Neuron (in vitro differentiated cells): ENCODE measurements at regions not wholly inside any gene's neighbourhood (a gene's known extent, or its start where the extent isn't known, plus 50 kb on each side); places are given as distances from the start of the nearest gene placed in this dataset.
"Not testable (repeated sequence)": the region's sequence is repeated elsewhere in the genome, so short reads cannot be mapped to it uniquely, and the experiment has no call there.

Experiments used
- H2AFZ ChIP-seq: one replicate; pipeline ENCODE4 v1.6.1; 2013; ENCODE audit warnings: low read depth, mild to moderate bottlenecking, inconsistent platforms, low read length, moderate library complexity
- H3K27me3 ChIP-seq: one replicate; pipeline ENCODE4 v1.6.1; 2013; ENCODE audit warnings: low read length; ENCODE audit not compliant: insufficient read depth
- H3K36me3 ChIP-seq: one replicate; pipeline ENCODE4 v1.6.1; 2013; ENCODE audit warnings: low read length; ENCODE audit not compliant: insufficient read depth
- H3K4me1 ChIP-seq: one replicate; pipeline ENCODE4 v1.6.1; 2013; ENCODE audit warnings: low read length; ENCODE audit not compliant: insufficient read depth
- H3K4me3 ChIP-seq: 2 replicates; pipeline ENCODE4 v1.5.1; 2013; ENCODE audit warnings: mild to moderate bottlenecking, low read length, moderate library complexity
- H3K9me3 ChIP-seq: one replicate; pipeline ENCODE4 v1.6.1; 2013; ENCODE audit warnings: low read length

DNA sequence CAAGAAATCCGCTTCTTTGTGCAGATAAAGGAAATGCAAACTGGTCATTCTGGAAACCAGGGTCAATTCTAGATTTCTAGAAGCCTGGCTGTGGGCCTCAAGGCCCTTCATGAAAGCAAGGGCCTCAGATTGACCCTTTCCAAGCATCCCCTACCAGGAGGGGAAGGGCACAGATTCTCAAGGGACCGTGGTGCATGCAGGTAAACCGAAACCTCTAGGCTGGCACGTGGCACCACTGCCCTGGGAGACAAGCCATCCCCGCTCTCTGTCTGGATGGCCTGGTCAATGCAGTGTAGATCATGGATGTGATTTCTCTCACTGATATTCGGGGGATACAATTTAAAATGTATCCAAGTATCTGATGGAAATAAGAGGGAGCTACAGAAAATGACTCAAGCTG is 69.4 kb downstream of the TOMM20 start:
- Histone ChIP-seq H3K9me3 (peaks cover 3% of the 10 kb centered on the region), H3K4me1 (peaks cover 12% of the 10 kb centered on the region), H3K4me3 (no peak overlapping the region), H2AFZ (no peak overlapping the region), H3K27me3 (no peaks in the 10 kb centered on the region), H3K36me3 (no peaks in the 10 kb centered on the region)

DNA sequence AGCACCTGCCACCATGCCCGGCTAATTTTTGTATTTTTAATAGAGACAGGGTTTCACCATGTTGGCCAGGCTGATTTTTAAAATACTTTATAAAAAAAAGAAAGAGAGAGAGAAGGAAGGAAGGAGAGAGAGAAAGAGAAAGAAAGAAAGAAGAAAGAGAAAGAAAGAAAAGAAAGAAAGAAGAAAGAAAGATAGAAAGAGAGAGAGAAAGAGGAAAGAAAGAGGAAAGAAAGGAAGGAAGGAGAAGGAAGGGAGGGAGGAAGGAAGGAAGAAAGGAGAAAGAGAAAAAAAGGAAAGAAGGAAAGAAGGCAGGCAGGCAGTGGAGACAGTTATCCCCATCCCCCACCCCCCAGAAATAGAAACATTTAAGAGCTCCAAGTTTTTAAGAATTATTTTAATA is 69.9 kb downstream of the TOMM20 start:
- Histone ChIP-seq H3K36me3 (no peaks in the 10 kb centered on the region), H3K9me3 (peaks cover 3% of the 10 kb centered on the region), H3K4me3 (no peak overlapping the region), H3K4me1 (peaks cover 12% of the 10 kb centered on the region), H3K27me3 (no peaks in the 10 kb centered on the region), H2AFZ (no peak overlapping the region)

DNA sequence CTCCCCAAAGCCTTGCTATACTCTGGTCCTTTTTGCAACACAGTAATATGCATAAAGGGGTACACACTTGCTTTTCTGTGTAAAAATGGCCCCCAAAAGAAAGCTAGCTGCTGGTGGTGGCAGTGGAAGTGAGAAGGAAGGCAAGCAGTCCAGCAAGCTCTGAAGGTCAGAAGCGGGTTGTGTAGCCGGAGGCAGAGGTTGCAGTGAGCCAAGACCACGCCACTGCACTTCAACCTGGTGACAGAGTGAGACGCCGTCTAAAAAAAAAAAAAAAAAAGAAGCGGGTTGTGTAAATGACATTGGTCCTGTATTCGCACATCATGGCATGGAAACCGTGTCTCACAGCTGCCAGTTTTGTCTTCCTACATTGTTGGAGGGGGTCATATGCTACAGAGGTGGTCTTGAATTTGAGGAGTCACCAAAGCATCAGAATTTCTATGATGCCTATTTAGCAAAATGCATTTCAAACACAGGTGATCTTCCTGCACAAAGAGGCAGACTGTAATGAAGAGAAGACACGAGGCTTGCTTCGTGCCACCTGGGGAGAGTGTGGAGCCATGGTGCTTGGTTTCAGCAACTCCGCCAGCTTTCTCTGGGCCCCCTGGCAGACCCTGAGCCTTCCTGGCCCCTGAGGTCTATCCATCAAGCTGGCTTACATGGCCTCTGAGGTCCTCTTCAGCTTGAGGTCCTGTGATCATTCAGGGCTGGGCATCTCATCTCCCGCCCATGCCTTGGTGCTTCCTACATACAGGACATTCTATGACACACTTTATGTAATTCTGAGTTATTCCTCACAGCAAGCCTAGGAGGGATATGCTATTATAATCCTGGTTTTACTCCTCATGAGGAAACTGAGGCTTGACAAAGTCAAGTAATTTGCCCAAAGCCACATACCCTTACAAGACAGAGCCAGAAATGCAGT is 71.0 kb downstream of the TOMM20 start:
- Histone ChIP-seq H3K36me3 (no peaks in the 10 kb centered on the region), H3K4me3 (no peak overlapping the region), H3K4me1 (peaks cover 12% of the 10 kb centered on the region), H3K9me3 (peaks cover 3% of the 10 kb centered on the region), H2AFZ (no peak overlapping the region), H3K27me3 (no peaks in the 10 kb centered on the region)

DNA sequence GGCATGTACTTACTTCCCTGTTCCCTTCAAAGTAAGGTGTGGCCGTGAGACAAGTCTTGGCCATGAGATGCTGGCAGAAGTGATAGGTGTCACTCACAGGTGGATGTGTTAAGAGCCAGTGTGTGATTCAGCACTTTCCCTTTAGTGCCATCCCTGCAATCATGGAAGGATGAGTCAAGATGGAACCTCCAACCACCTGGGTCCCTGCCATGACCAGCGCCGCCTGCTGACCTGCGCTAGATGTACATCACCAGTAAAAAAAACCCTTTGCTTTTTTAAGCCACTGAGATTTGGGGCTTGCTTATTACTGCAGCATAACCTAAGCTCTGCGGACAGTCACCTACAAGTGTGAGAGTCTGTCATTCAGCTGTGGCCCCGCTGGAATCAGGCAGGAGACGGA is 71.7 kb downstream of the TOMM20 start:
- H3K9me3 ChIP-seq: peaks cover 3% of the 10 kb centered on the region
- H2AFZ ChIP-seq: no peak overlapping the region

DNA sequence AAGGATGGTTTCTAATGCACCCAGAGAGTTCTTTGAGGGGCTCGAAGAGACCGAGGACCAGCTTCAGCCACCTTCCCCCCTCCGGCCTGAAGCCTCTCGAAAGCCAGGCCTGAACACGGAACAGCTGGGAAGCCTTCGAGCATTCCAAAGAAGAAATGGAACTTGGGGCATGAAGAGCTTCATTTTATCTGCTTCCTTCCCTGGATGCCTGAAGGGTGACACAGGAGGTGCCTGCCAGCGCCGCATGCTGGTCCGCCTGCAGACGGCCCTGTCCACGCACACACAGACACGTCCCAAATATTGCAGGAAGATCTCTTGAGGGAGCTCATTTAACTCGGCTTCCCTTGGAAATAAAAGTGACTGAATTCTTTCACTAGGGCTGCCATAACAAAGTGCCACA is 73.7 kb downstream of the TOMM20 start:
- H2AFZ ChIP-seq: no peak overlapping the region
- no peak overlapping the region for H3K4me3 ChIP-seq
- peaks cover 3% of the 10 kb centered on the region for H3K9me3 ChIP-seq
- H3K36me3 ChIP-seq: no peaks in the 10 kb centered on the region
- peaks cover 5% of the 10 kb centered on the region for H3K4me1 ChIP-seq
- no peaks in the 10 kb centered on the region for H3K27me3 ChIP-seq

More for the DNA sequence above, 71.7 kb downstream of the TOMM20 start:
- no peaks in the 10 kb centered on the region for H3K27me3 ChIP-seq
- peaks cover 12% of the 10 kb centered on the region for H3K4me1 ChIP-seq
- no peak overlapping the region for H3K4me3 ChIP-seq
- H3K36me3 ChIP-seq: no peaks in the 10 kb centered on the region

DNA sequence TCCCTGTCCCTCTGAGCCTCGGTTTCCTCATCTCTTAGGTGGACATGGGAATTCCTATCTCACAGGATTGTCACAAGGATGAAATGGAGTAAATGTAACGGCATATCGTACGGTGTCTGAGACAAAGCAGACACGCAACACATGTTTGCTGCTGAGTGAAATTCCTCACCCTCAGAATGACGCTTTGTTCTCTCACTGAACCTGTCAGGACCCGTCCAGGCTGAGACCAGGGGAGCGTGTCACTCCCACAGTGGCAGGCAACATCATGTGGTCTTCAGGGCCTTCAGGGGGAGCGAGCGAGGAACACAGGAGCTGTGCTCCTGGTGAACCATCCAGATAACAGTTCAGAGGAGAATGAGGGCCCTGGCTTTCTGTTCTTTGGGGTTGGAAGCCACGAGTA is 74.2 kb downstream of the TOMM20 start:
- Histone ChIP-seq H3K27me3 (no peaks in the 10 kb centered on the region), H3K36me3 (no peaks in the 10 kb centered on the region), H3K4me1 (peaks cover 5% of the 10 kb centered on the region), H3K4me3 (no peak overlapping the region), H2AFZ (no peak overlapping the region), H3K9me3 (peaks cover 3% of the 10 kb centered on the region)

DNA sequence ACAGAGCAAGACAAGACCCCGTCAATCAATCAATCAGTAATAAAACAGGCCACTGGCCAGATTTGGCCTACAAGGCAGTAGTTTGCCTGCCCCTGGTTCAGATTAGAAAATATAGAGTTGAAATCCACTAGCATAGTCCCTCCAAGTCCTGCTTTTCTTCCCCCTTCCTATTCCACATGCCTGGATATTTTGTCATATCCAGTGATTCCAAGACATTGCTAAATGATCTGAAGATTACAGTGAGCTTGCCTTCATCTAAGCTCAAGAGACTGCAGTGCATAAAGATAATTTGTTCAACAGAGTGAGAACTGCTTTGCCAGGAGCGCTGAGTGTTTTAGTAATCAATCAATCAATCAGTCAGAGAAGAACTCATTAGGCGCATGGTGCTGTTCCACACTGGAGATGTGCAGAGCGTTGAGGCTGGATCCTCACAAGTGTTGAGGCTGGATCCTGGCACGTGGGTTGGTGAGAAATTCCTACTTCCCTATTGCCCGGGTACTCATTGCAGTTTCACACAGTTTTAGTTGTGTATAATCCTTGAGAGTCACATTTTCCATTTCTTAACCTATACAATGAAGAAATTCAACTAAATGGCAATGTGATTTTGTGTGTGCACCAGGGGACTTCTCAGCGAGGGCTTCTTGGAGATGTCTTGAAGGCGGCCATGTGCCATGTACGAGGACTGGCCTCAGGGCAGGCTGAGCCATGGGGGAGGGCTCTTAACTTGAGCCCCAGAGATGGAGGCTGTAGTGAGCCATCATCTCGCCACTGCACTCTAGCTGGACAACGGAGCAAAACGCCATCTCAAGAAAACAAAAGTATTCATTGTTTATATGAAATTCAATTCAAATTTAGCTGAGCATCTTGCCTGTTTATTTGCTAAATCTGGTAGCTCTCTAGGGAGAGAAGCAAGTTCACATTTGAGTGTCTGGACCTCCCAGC is 76.3 kb downstream of the TOMM20 start:
- H3K9me3 ChIP-seq: peaks cover 3% of the 10 kb centered on the region
- H3K27me3 ChIP-seq: no peaks in the 10 kb centered on the region
- no peaks in the 10 kb centered on the region for H3K36me3 ChIP-seq
- no peak overlapping the region for H3K4me3 ChIP-seq
- H3K4me1 ChIP-seq: peaks cover 8% of the 10 kb centered on the region
- H2AFZ ChIP-seq: no peak overlapping the region

DNA sequence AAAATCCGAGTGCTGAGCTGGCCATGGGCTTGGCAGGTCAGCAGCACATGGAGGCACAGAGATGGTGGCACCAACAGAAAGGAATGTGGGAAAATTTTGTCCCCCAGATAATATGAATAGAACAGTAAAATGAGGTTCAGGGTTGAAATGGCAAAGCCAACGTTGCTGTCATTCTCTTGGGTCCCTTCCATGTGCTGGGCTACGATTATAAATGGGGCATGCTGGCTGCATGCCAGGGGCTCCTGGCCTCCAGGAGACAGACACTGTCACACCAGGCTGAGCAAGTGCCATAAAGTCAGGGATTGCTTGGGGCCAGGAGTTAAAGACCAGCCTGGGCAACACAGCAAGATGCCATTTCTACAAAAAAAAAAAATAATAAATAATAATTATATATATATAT is 77.1 kb downstream of the TOMM20 start:
- H3K27me3 ChIP-seq: no peaks in the 10 kb centered on the region
- H3K4me1 ChIP-seq: peaks cover 8% of the 10 kb centered on the region
- H3K4me3 ChIP-seq: no peak overlapping the region
- no peak overlapping the region for H2AFZ ChIP-seq
- no peaks in the 10 kb centered on the region for H3K36me3 ChIP-seq
- H3K9me3 ChIP-seq: peaks cover 3% of the 10 kb centered on the region

DNA sequence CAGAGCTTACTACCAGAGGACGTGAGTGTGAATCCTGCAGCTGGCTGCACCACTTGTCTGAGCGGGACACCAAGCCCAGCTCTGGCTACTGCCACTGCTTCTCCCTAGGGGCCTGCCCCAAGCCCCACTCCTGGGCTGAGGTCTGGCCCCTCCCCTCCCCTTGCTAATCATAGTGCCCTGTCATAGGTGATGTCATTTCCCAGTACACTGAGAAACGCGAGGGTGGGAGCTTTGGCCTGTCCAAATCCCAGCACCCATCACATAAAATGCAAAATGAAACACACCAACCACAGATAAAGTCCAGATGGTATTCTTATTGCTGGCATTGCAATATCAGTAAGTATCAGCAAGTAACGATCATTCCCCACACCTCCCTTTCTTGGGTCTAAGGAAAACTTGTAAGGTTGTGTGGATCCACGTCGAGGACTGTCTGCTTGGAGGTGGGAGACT is 77.7 kb downstream of the TOMM20 start:
- peaks cover 3% of the 10 kb centered on the region for H3K9me3 ChIP-seq
- H3K4me3 ChIP-seq: no peak overlapping the region
- H3K27me3 ChIP-seq: no peaks in the 10 kb centered on the region
- H2AFZ ChIP-seq: no peak overlapping the region
- no peaks in the 10 kb centered on the region for H3K36me3 ChIP-seq
- peaks cover 8% of the 10 kb centered on the region for H3K4me1 ChIP-seq

DNA sequence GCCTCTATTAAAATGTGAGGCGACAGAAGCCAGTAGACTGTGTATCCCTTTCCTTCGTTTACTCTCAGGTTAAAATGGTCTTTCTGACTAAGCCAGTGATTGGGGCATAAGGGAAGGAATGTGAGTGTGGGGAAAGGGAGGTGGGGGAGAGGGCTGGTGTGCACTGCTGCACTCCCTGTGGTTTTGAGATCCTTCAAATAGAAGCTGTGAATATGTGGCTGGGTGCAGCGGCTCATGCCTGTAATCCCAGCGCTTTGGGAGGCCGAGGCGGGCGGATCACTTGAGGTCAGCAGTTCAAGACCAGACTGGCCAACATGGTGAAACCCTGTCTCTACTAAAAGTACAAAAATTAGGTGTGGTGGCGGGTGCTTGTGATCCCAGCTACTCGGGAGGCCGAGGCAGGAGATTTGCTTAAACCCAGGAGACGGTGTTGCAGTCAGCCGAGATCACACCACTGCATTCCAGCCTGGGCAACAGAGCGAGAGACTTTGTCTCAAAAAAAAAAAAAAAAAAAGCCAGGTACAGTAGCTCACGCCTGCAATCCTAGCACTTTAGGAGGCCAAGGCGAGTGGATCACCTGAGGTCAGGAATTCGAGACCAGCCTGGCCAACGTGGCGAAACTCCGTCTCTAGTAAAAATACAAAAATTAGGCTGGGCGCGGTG is 78.8 kb downstream of the TOMM20 start:
- H2AFZ ChIP-seq, H3K36me3 ChIP-seq, H3K4me3 ChIP-seq, H3K27me3 ChIP-seq, H3K4me1 ChIP-seq, H3K9me3 ChIP-seq: not testable (repeated sequence)

DNA sequence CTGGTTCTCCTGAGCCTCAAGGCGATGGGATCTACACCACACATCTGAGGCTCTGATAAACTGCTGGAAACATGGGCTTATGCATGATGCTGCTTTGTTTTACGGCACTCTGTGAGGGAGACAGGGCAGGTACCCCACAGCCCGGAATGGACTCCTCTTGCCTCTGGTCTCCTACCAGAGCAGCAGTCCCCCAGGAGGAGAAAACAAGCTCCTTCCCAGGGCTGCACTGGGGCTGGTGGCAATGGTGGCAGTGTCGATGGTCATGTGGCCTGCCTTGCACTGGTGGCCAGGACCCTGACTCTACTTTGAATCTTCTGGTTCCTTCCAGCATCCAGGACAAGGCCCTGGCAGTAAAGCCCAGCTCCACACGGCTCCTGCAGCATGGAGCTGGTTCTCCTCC is 79.4 kb downstream of the TOMM20 start:
- Histone ChIP-seq H3K36me3 (no peaks in the 10 kb centered on the region), H3K9me3 (no peaks in the 10 kb centered on the region), H3K27me3 (no peaks in the 10 kb centered on the region), H2AFZ (no peak overlapping the region), H3K4me1 (peaks cover 8% of the 10 kb centered on the region), H3K4me3 (no peak overlapping the region)

DNA sequence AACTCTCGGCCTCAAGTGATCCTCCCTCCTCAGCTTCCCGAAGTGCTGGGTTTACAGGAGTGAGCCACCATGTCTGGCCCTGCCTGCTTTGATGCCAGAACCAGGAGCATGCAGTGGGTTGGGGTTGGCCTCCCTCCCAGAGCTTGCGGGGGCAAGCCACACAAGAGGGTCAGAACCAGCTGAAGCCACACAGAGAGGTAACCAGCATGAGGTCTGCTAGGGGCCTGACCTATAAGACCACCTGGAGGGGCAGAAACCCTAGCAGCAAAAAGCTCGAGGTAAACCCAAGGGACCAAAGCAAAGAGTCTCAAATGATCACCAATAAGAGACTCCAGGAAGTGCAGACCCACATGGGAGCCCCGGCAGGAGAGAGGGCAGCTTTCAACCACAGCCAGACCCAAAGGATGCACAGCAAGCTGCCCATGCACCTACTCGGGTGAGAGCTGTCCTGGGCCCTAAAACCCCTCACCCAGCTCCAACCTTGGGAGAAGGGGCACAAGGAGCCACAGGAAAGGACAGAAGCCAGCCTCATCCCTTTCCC is 81.2 kb downstream of the TOMM20 start:
- peaks cover 8% of the 10 kb centered on the region for H3K4me1 ChIP-seq
- H3K27me3 ChIP-seq: no peaks in the 10 kb centered on the region
- H3K9me3 ChIP-seq: no peaks in the 10 kb centered on the region
- H3K4me3 ChIP-seq: no peak overlapping the region
- no peaks in the 10 kb centered on the region for H3K36me3 ChIP-seq
- H2AFZ ChIP-seq: no peak overlapping the region
